Mammary epithelial cell (primary cell): ENCODE measurements at regions not wholly inside any gene's neighbourhood (a gene's known extent, or its start where the extent isn't known, plus 50 kb on each side); places are given as distances from the start of the nearest gene placed in this dataset.

Experiments used
- CTCF ChIP-seq, 2 donors: IDR thresholded peaks in 1 of 2; conservative IDR thresholded peaks in 1 of 2; 2 replicates each; pipeline ENCODE4 v1.5.1; 2011 to 2012; ENCODE audit warnings: inconsistent platforms in 2 of 2, low read length in 2 of 2, mild to moderate bottlenecking in 2 of 2, control low read depth in 1 of 2, low read depth in 1 of 2; ENCODE audit not compliant: insufficient read depth in 1 of 2; ENCODE audit errors: extremely low read depth in 1 of 2
- EZH2 ChIP-seq: IDR thresholded peaks from 2 replicates; pipeline ENCODE4 v1.6.1; 2012; ENCODE audit warnings: low read length, inconsistent platforms, borderline replicate concordance

- TF ChIP-seq CTCF (conservative IDR thresholded peaks at IDR 0.05 in 1 of 2, IDR thresholded peaks at IDR 0.05 in 1 of 2; ENCODE audit: extremely low read depth in 1 of 2, insufficient read depth in 1 of 2, low read depth in 1 of 2, low read length in 2 of 2) (no peak), EZH2 (no peak)
These were observed 107.4 kb upstream of the HDAC4 start for GRCh38 chr2:239508261-239508660.
